Cerebellar cortex (tissue), 1 donor: ENCODE measurements at regions not wholly inside any gene's neighbourhood (a gene's known extent, or its start where the extent isn't known, plus 50 kb on each side); places are given as distances from the start of the nearest gene placed in this dataset.
"Not testable (repeated sequence)": the region's sequence is repeated elsewhere in the genome, so short reads cannot be mapped to it uniquely, and the experiment has no call there.

Experiments used
- DNase-seq: peaks from one replicate; pipeline ENCODE4 v3.0.0-alpha.2; 2015; ENCODE audit warnings: low spot score

- DNase-seq: not testable (repeated sequence)
Observed at GRCh38 chr7:90070238-90070637, 84.0 kb upstream of the STEAP1 start.

GRCh38 chr7:90078921-90079320, 75.3 kb upstream of the STEAP1 start:
- no peak for DNase-seq

- DNase-seq: no peak
Observed at GRCh38 chr7:90081621-90082020, 72.6 kb upstream of the STEAP1 start.

- DNase-seq: no peak
Observed at GRCh38 chr7:90092506-90092905, 61.8 kb upstream of the STEAP1 start.

- DNase-seq: no peak
Observed at GRCh38 chr7:90094030-90094429, 60.2 kb upstream of the STEAP1 start.
